ENCODE measurements at regions not wholly inside any gene's neighbourhood (a gene's known extent, or its start where the extent isn't known, plus 50 kb on each side); places are given as distances from the start of the nearest gene placed in this dataset.

GRCh38 chr15:62636823-62637573 lies 405.5 kb upstream of the TPM1 start (continued):
- TF ChIP-seq CREM (CRISPR knock-in tag; IDR thresholded peaks at IDR 0.05) (no peak), E2F5 (CRISPR knock-in tag; IDR thresholded peaks at IDR 0.05) (no peak), NFATC4 (CRISPR knock-in tag; IDR thresholded peaks at IDR 0.05) (no peak), ATF3 (CRISPR knock-in tag; conservative IDR thresholded peaks at IDR 0.05) (no peak), FOXP1 (CRISPR knock-in tag; IDR thresholded peaks at IDR 0.05; ENCODE audit: borderline replicate concordance) (no peak), STAT6 (CRISPR knock-in tag; conservative IDR thresholded peaks at IDR 0.05; ENCODE audit: low read depth) (no peak), NFYB (CRISPR knock-in tag; conservative IDR thresholded peaks at IDR 0.05; ENCODE audit: low read depth) (no peak), MLX (CRISPR knock-in tag; IDR thresholded peaks at IDR 0.05) (no peak), FOXP4 (CRISPR knock-in tag; IDR thresholded peaks at IDR 0.05) (no peak), E2F1 (CRISPR knock-in tag; IDR thresholded peaks at IDR 0.05) (no peak), ETV6 (CRISPR knock-in tag; IDR thresholded peaks at IDR 0.05) (no peak), TP53 (CRISPR knock-in tag; IDR thresholded peaks at IDR 0.05) (no peak)

- H3K4me3 Mint-ChIP-seq, result no peak overlapping the region
- H3K36me3 Mint-ChIP-seq, result no peaks in the 10 kb centered on the region
- no peaks in the 10 kb centered on the region for H3K27me3 Mint-ChIP-seq (ENCODE audit: low read depth)
- peaks cover 18% of the 10 kb centered on the region for H3K4me1 Mint-ChIP-seq
- ChIA-PET POLR2A (interaction anchor here (0.7 kb wide), 1 partner anchor 12 kb away, joined by 3 read pairs; no protein-coding TSS in a partner anchor), CTCF (interaction anchor here (1.1 kb wide), 1 partner anchor 88 kb away, joined by 3 read pairs; no protein-coding TSS in a partner anchor)
- no peak overlapping the region for H3K27ac Mint-ChIP-seq
- no peak for DNase-seq (ENCODE audit: low spot score)
- ATAC-seq, result peak; percentile 38
- no peaks in the 10 kb centered on the region for H3K9me3 Mint-ChIP-seq
- TF ChIP-seq NR1H2 (CRISPR knock-in tag; IDR thresholded peaks at IDR 0.05), result no peak
- TF ChIP-seq ZNF219 (CRISPR knock-in tag; IDR thresholded peaks at IDR 0.05; ENCODE audit: borderline replicate concordance), result no peak
- no peak for TF ChIP-seq ZNF425 (CRISPR knock-in tag; conservative IDR thresholded peaks at IDR 0.05)
- no peak for TF ChIP-seq MYBL2 (CRISPR knock-in tag; IDR thresholded peaks at IDR 0.05)
- no peak for TF ChIP-seq GRHL2 (CRISPR knock-in tag; IDR thresholded peaks at IDR 0.05; ENCODE audit: insufficient replicate concordance, severe bottlenecking)
- no peak for TF ChIP-seq ATF1 (CRISPR knock-in tag; IDR thresholded peaks at IDR 0.05)
- no peak for TF ChIP-seq IRF1 (CRISPR knock-in tag; IDR thresholded peaks at IDR 0.05)
- no peak for TF ChIP-seq SMAD4 (CRISPR knock-in tag; IDR thresholded peaks at IDR 0.05)
- no peak for TF ChIP-seq E2F5 (CRISPR knock-in tag; IDR thresholded peaks at IDR 0.05)
- TF ChIP-seq JAZF1 (CRISPR knock-in tag; IDR thresholded peaks at IDR 0.05), result no peak
- no peak for TF ChIP-seq USF2 (CRISPR knock-in tag; IDR thresholded peaks at IDR 0.05)
These were observed 405.0 kb upstream of the TPM1 start for GRCh38 chr15:62637574-62637897.
